B cell (primary cell): ENCODE measurements at regions not wholly inside any gene's neighbourhood (a gene's known extent, or its start where the extent isn't known, plus 50 kb on each side); places are given as distances from the start of the nearest gene placed in this dataset.

Experiments
- ATAC-seq: fragments of 200-7000 bp; cut with Tn5 transposase; one replicate; pipeline ENCODE4 v1.10.0; 2021; ENCODE audit warnings: low read depth, mild to moderate bottlenecking, moderate number of reproducible peaks, moderate library complexity
- CTCF ChIA-PET: fragments of 350-600 bp; sonication (Branson Sonifier 250); formaldehyde crosslinking; loops from one replicate; lab custom pipeline; 2021; ENCODE audit warnings: antibody characterized with exemption, inconsistent platforms; lab: Charles Lee
- POLR2A ChIA-PET: fragments of 350-600 bp; sonication (Branson Sonifier 250); formaldehyde crosslinking; loops from one replicate; lab custom pipeline; 2021; ENCODE audit warnings: antibody characterized with exemption; lab: Charles Lee
- DNase-seq: peaks from one replicate; pipeline ENCODE4 v3.0.0; 2013
- H2AFZ ChIP-seq: 2 replicates; pipeline ENCODE4 v1.6.1; 2012; ENCODE audit warnings: mild to moderate bottlenecking, low read depth, low read length; ENCODE audit not compliant: insufficient read depth, poor library complexity, severe bottlenecking
- H3K27ac ChIP-seq, 2 donors: 1 replicate in 1 of 2; 2 replicates in 1 of 2; pipeline ENCODE4 v1.5.1; 2012 to 2013; ENCODE audit warnings: low read length in 2 of 2, mild to moderate bottlenecking in 2 of 2, moderate library complexity in 1 of 2
- H3K27me3 ChIP-seq, 4 experiments: fragments of 200-600 bp in 1 of 4; sonication (generic) in 1 of 4; replicated peaks in 1 of 4; 1 replicate in 2 of 4; 2 replicates in 2 of 4; pipeline versions ENCODE4 v1.6.1 to v1.7.0; 2013 to 2016; ENCODE audit warnings: low read length in 3 of 4, mild to moderate bottlenecking in 2 of 4, mixed read lengths in 1 of 4, moderate library complexity in 1 of 4; ENCODE audit not compliant: insufficient read depth in 4 of 4, control insufficient read depth in 3 of 4; ENCODE audit errors: control extremely low read depth in 1 of 4
- H3K36me3 ChIP-seq, 2 experiments: replicated peaks in 1 of 2; 1 replicate in 1 of 2; 2 replicates in 1 of 2; pipeline versions ENCODE4 v1.6.1 to v1.7.1; 2013; ENCODE audit warnings: low read length in 1 of 2; ENCODE audit not compliant: insufficient read depth in 2 of 2, control insufficient read depth in 1 of 2; ENCODE audit errors: control extremely low read depth in 1 of 2, extremely low read depth in 1 of 2
- H3K4me1 ChIP-seq, 2 donors: fragments of 200-600 bp in 1 of 2; sonication (generic) in 1 of 2; 1 replicate in 1 of 2; 2 replicates in 1 of 2; pipeline versions ENCODE4 v1.5.1 to v1.6.1; 2013 to 2017; ENCODE audit warnings: low read length in 2 of 2; ENCODE audit not compliant: control insufficient read depth in 2 of 2, insufficient read depth in 2 of 2
- H3K4me2 ChIP-seq: replicated peaks from 2 replicates; pipeline ENCODE3; 2012; ENCODE audit warnings: mild to moderate bottlenecking, low read depth, low read length; ENCODE audit not compliant: poor library complexity, severe bottlenecking
- H3K4me3 ChIP-seq, 5 experiments: fragments of 200-600 bp in 1 of 5; sonication (generic) in 1 of 5; 1 replicate in 3 of 5; 2 replicates in 2 of 5; pipeline versions ENCODE4 v1.5.1 to v1.7.0; 2011 to 2016; ENCODE audit warnings: low read length in 4 of 5, mild to moderate bottlenecking in 4 of 5, low read depth in 2 of 5, control low read depth in 1 of 5, moderate library complexity in 1 of 5; ENCODE audit not compliant: insufficient read depth in 1 of 5; ENCODE audit errors: control extremely low read depth in 1 of 5, extremely low read depth in 1 of 5
- H3K79me2 ChIP-seq: fragments of 200-600 bp; sonication (generic); one replicate; pipeline ENCODE4 v1.6.0; 2016; ENCODE audit warnings: low read length; ENCODE audit not compliant: control insufficient read depth, insufficient read depth
- H3K9ac ChIP-seq: fragments of 200-600 bp; sonication (generic); 2 replicates; pipeline ENCODE4 v1.6.1; 2017; ENCODE audit warnings: mild to moderate bottlenecking, low read length, moderate library complexity
- H3K9me3 ChIP-seq, 3 donors: one replicate each; pipeline versions ENCODE4 v1.6.1 to v1.7.1; 2013; ENCODE audit warnings: low read length in 2 of 3; ENCODE audit not compliant: control insufficient read depth in 2 of 3, insufficient read depth in 1 of 3; ENCODE audit errors: control extremely low read depth in 1 of 3
- H4K20me1 ChIP-seq: 2 replicates; pipeline ENCODE4 v1.6.0; 2012; ENCODE audit warnings: mild to moderate bottlenecking, low read length; ENCODE audit not compliant: insufficient read depth, control insufficient read depth, poor library complexity, severe bottlenecking
- H3K27ac Mint-ChIP-seq: one replicate; pipeline ENCODE4 v1.8.0; 2021; ENCODE audit warnings: mixed read lengths
- H3K27me3 Mint-ChIP-seq: one replicate; pipeline ENCODE4 v1.8.0; 2021; ENCODE audit warnings: mixed read lengths
- H3K4me1 Mint-ChIP-seq: one replicate; pipeline ENCODE4 v1.8.0; 2021; ENCODE audit warnings: mixed read lengths
- H3K4me3 Mint-ChIP-seq: one replicate; pipeline ENCODE4 v1.8.0; 2021; ENCODE audit warnings: mixed read lengths
- H3K9me3 Mint-ChIP-seq: one replicate; pipeline ENCODE4 v1.8.0; 2022; ENCODE audit warnings: mixed read lengths; ENCODE audit not compliant: insufficient read depth
- EZH2 ChIP-seq: IDR thresholded peaks from 2 replicates; pipeline ENCODE4 v1.6.1; 2012; ENCODE audit warnings: borderline replicate concordance, low read depth, mild to moderate bottlenecking, moderate library complexity, low read length; ENCODE audit not compliant: insufficient read depth, poor library complexity, severe bottlenecking
- WGBS: methylation state at CpG from one replicate; pipeline ENCODE4 v1.1.5; 2013; ENCODE audit warnings: missing lambda C conversion rate; ENCODE audit not compliant: insufficient coverage; 5-methylcytosine and 5-hydroxymethylcytosine counted together
- intact Hi-C: fragments of 100-400 bp; cut with micrococcal nuclease; formaldehyde crosslinking; loops from one replicate; pipeline ENCODE4 v1.10.0; 2022
- TF ChIP-seq, protein P1 (sequence below): fragments of 200-600 bp; IDR thresholded peaks from one replicate; pipeline ENCODE4 v1.8.0; 2022; ENCODE audit warnings: antibody characterized with exemption, mild to moderate bottlenecking

DNA sequence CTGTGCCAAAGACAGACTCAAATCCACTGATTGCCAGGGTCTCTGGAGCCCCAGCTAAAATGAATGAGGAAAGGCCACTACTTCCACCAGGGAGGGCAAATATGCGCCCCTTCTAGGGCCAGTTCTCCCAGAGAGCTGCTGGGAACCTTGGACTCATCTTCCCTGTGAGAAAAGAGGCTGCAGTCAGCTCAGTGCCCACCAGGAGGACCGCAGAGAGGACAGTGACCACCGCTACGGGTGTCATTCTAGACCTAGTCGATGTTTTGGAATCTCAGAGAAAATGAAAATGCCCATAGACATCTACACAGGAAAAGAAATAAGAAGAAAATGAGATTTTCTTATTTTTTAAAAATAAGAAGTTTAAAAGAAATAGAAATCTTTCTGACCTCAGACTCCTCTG lies 235.1 kb downstream of the UQCRFS1 start:
- Histone ChIP-seq H3K4me3 (no peak overlapping the region), H3K4me1 (no peaks in the 10 kb centered on the region), H3K9me3 (peaks cover 0 to 16% (median 0%) of the 10 kb centered on the region in 3 donors), H3K9ac (no peak overlapping the region), H2AFZ (no peak overlapping the region), H4K20me1 (no peaks in the 10 kb centered on the region), H3K4me2 (no peak overlapping the region), H3K27ac (no peak overlapping the region), H3K36me3 (no peaks in the 10 kb centered on the region), H3K27me3 (no peaks in the 10 kb centered on the region), H3K79me2 (no peaks in the 10 kb centered on the region)
- H3K27me3 Mint-ChIP-seq: no peaks in the 10 kb centered on the region
- DNase-seq (no peak), ATAC-seq (no peak)
- 60% methylated on average over 1 of the region's 5 CpGs for WGBS
- POLR2A ChIA-PET: no interaction called here
- H3K4me3 Mint-ChIP-seq: no peak overlapping the region
- CTCF ChIA-PET: no interaction called here
- no peak overlapping the region for H3K27ac Mint-ChIP-seq
- intact Hi-C loops: no loop called here
- peaks cover 2% of the 10 kb centered on the region for H3K9me3 Mint-ChIP-seq
- H3K4me1 Mint-ChIP-seq: no peaks in the 10 kb centered on the region
- TF ChIP-seq, protein P1, sequence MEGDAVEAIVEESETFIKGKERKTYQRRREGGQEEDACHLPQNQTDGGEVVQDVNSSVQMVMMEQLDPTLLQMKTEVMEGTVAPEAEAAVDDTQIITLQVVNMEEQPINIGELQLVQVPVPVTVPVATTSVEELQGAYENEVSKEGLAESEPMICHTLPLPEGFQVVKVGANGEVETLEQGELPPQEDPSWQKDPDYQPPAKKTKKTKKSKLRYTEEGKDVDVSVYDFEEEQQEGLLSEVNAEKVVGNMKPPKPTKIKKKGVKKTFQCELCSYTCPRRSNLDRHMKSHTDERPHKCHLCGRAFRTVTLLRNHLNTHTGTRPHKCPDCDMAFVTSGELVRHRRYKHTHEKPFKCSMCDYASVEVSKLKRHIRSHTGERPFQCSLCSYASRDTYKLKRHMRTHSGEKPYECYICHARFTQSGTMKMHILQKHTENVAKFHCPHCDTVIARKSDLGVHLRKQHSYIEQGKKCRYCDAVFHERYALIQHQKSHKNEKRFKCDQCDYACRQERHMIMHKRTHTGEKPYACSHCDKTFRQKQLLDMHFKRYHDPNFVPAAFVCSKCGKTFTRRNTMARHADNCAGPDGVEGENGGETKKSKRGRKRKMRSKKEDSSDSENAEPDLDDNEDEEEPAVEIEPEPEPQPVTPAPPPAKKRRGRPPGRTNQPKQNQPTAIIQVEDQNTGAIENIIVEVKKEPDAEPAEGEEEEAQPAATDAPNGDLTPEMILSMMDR: no peak
- TF ChIP-seq EZH2: no peak

DNA sequence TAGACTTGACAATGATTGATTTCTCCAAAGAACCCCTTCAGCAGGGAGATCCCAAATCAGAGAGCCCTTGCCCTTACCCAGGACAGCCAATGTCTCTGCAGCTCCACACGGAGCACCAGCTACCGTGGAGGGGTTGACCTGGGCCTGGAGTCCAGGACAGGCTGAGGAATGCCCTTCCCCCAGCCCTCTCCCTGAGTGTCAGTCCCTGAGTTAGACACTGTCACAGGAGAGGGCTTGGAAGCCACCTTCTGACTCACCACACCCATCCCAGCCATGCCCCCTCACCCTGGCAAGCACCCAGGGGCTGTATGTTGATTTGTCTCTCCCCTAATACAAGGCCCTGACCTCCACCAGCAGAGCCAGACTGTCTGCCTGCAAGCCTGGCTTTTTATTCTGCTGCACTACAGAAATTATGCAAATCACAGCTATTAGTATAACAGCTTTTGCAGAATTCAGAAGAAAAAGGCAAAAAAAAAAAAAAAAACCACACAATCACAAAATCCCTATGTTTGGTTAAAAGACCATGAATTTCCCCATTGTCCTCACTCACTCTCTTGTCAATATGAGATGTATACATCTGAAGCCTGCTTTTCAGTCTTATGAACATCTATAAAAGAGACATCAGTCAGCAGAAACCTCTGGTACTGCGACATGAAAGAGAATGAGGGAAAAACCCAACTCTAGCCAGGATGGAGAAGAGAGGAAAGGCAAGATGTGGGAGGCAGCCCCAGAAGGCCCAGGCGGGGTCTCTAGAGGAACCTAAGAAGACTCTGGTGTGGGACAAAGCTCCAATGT lies 240.7 kb downstream of the UQCRFS1 start:
- Mint-ChIP-seq H3K27ac (no peak overlapping the region), H3K4me3 (no peak overlapping the region), H3K4me1 (no peaks in the 10 kb centered on the region), H3K9me3 (no peaks in the 10 kb centered on the region), H3K27me3 (no peaks in the 10 kb centered on the region)
- Histone ChIP-seq H3K27ac (no peak overlapping the region), H3K4me2 (no peak overlapping the region), H3K79me2 (no peaks in the 10 kb centered on the region), H2AFZ (no peak overlapping the region), H3K36me3 (no peaks in the 10 kb centered on the region), H3K9me3 (peaks cover 0 to 18% (median 0%) of the 10 kb centered on the region in 3 donors), H3K4me3 (no peak overlapping the region), H4K20me1 (no peaks in the 10 kb centered on the region), H3K27me3 (no peaks in the 10 kb centered on the region), H3K4me1 (no peaks in the 10 kb centered on the region), H3K9ac (no peak overlapping the region)
- CTCF ChIA-PET: no interaction called here
- DNase-seq (no peak), ATAC-seq (no peak)
- TF ChIP-seq, protein P1: no peak
- intact Hi-C loops: no loop called here
- WGBS: 68% methylated on average over 3 of the region's 4 CpGs
- POLR2A ChIA-PET: no interaction called here
